Heart right ventricle (tissue), 16 donors: ENCODE measurements at regions not wholly inside any gene's neighbourhood (a gene's known extent, or its start where the extent isn't known, plus 50 kb on each side); places are given as distances from the start of the nearest gene placed in this dataset.

Experiments
- ATAC-seq, 8 donors: fragments of 200-7000 bp; cut with Tn5 transposase; one replicate each; pipeline ENCODE4 v1.9.1; 2020; ENCODE audit warnings: mild to moderate bottlenecking in 8 of 8, moderate library complexity in 8 of 8, moderate number of reproducible peaks in 1 of 8
- DNase-seq, 2 donors: peaks; one replicate each; pipeline ENCODE4 v3.0.0-alpha.2; 2020
- H3K27ac ChIP-seq, 10 donors: fragments of 200-600 bp; sonication (generic) in 2 of 10; one replicate each; pipeline versions ENCODE4 v1.5.0 to v1.8.0; 2020 to 2022; ENCODE audit warnings: mild to moderate bottlenecking in 3 of 10
- H3K27me3 ChIP-seq, 7 donors: fragments of 200-600 bp; one replicate each; pipeline ENCODE4 v1.8.0; 2021 to 2022; ENCODE audit warnings: mild to moderate bottlenecking in 2 of 7
- H3K36me3 ChIP-seq, 9 donors: fragments of 200-600 bp; sonication (generic) in 1 of 9; one replicate each; pipeline versions ENCODE4 v1.5.0 to v1.8.0; 2020 to 2022; ENCODE audit warnings: mild to moderate bottlenecking in 2 of 9
- H3K4me1 ChIP-seq, 9 donors: fragments of 200-600 bp; sonication (generic) in 1 of 9; one replicate each; pipeline versions ENCODE4 v1.5.0 to v1.8.0; 2020 to 2022; ENCODE audit warnings: mild to moderate bottlenecking in 4 of 9
- H3K4me3 ChIP-seq, 10 donors: fragments of 200-600 bp; sonication (generic) in 2 of 10; one replicate each; pipeline versions ENCODE4 v1.5.0 to v1.8.0; 2020 to 2022; ENCODE audit warnings: mild to moderate bottlenecking in 7 of 10, moderate library complexity in 2 of 10
- H3K9me3 ChIP-seq, 11 donors: fragments of 200-600 bp in 10 of 11; sonication (generic) in 2 of 11; one replicate each; pipeline versions ENCODE4 v1.5.0 to v1.8.0; 2013 to 2022; ENCODE audit warnings: mild to moderate bottlenecking in 2 of 11, control low read depth in 1 of 11, moderate library complexity in 1 of 11
- WGBS, 2 donors: extraction: QIAGEN DNeasy Blood & Tissue Kit; methylation state at CpG; one replicate each; pipeline ENCODE4 v1.1.7; 2013; ENCODE audit warnings: inconsistent platforms in 1 of 2; 5-methylcytosine and 5-hydroxymethylcytosine counted together
- intact Hi-C, 10 donors: fragments of 100-400 bp; cut with DNase I; formaldehyde crosslinking; loops; one replicate each; pipeline versions ENCODE4 v1.11.1 to v1.14.2; 2022
- TF ChIP-seq, protein P1 (sequence below), 9 donors: fragments of 200-600 bp; sonication (generic) in 2 of 9; IDR thresholded peaks; one replicate each; pipeline versions ENCODE4 v1.5.0 to v1.8.0; 2021 to 2022; ENCODE audit warnings: antibody characterized with exemption in 9 of 9, mild to moderate bottlenecking in 5 of 9, moderate library complexity in 1 of 9
- donor health status: Arrhythmogenic right ventricular cardiomyopathy.
- donor health status: ischemic (EF 13 %, LVEDD 7.1; RV severe dilation, severe dysfunction).
- donor health status: healthy with polysubstance abuse.
- donor health status: DM: no; HTN: yes; CAD: no.
- donor health status: DM: no; HTN: no; CAD: no.
- donor health status: ischemic (EF 25% LVEDD 6.9; RV normal size, moderate dysfunction).
- donor health status: ischemic (EF 25% LVEDD 5.7; RV mildly dilated, moderate dysfunction).
- donor health status: healthy.
- donor health status: DM: yes; HTN: yes; CAD: no.
- donor health status: Ischemic cardiomyopathy.
- donor health status: ischemic (EF 35%, LVEDD 5.7; RV mildly dilated, moderate dysfunction).
- donor health status: nonischemic (EF 11% LVEDD 7.7; RV severe dilation, severe dysfunction).
- donor health status: DM: yes; HTN: yes; CAD: no.
- donor health status: PGD.
- donor health status: ischemic (EF 29% LVEDD 5.4; RV normal size, mild dysfunction).
- donor health status: nonischemic (EF 23%, LVEDD 6.1; RV moderate dilation, normal function).

GRCh38 chrY:19146296-19146695 is 372.8 kb upstream of the HSFY2 start:
- intact Hi-C loops: no loop called here
- ATAC-seq: no peak
- Histone ChIP-seq H3K9me3 (no peaks in the 10 kb centered on the region), H3K36me3 (no peaks in the 10 kb centered on the region), H3K4me1 (no peaks in the 10 kb centered on the region), H3K27ac (no peak overlapping the region), H3K27me3 (no peaks in the 10 kb centered on the region), H3K4me3 (no peak overlapping the region)
- DNase-seq: no peak
- 0% methylated on average over 1 of the region's 1 CpG for WGBS, 2 donors
- TF ChIP-seq, protein P1, sequence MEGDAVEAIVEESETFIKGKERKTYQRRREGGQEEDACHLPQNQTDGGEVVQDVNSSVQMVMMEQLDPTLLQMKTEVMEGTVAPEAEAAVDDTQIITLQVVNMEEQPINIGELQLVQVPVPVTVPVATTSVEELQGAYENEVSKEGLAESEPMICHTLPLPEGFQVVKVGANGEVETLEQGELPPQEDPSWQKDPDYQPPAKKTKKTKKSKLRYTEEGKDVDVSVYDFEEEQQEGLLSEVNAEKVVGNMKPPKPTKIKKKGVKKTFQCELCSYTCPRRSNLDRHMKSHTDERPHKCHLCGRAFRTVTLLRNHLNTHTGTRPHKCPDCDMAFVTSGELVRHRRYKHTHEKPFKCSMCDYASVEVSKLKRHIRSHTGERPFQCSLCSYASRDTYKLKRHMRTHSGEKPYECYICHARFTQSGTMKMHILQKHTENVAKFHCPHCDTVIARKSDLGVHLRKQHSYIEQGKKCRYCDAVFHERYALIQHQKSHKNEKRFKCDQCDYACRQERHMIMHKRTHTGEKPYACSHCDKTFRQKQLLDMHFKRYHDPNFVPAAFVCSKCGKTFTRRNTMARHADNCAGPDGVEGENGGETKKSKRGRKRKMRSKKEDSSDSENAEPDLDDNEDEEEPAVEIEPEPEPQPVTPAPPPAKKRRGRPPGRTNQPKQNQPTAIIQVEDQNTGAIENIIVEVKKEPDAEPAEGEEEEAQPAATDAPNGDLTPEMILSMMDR (IDR thresholded peaks at IDR 0.05): no peak

GRCh38 chrY:19142093-19142492 is 368.6 kb upstream of the HSFY2 start:
- Histone ChIP-seq H3K27ac (no peak overlapping the region), H3K9me3 (no peaks in the 10 kb centered on the region), H3K27me3 (no peaks in the 10 kb centered on the region), H3K36me3 (no peaks in the 10 kb centered on the region), H3K4me1 (no peaks in the 10 kb centered on the region), H3K4me3 (no peak overlapping the region)
- TF ChIP-seq, protein P1 (IDR thresholded peaks at IDR 0.05): no peak
- WGBS, 2 donors: 28 to 42% methylated on average over 4 of the region's 4 CpGs
- no peak for ATAC-seq
- no peak for DNase-seq
- intact Hi-C loops: no loop called here

DNA sequence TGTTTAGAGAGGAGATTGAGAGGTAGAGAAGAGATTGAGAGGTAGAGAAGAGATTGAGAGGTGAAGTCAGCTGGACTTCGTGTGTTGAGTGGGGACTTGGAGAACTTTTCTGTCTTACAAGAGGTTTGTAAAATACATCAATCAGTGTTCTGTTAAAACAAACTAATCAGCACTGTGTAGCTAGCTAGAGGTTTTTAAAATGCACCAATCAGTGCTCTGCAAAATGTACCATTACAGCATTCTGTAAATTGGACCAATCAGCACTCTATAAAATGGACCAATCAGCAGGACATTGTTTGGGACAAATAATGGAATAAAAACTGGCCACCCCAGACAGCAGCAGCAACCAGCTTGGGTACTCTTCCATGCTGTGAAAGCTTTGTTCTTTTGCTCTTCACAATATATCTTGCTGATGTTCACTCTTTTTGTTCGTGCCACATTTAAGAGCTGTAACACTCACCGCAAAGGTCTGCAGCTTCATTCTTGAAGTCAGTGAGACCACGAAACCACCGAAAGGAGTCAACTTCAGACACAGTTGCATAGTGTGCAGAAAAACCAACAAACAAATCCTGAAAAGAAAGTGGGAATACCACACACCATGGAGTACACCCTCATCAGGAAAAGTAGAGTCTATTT is 366.9 kb upstream of the HSFY2 start:
- Histone ChIP-seq H3K36me3 (no peaks in the 10 kb centered on the region), H3K4me1 (no peaks in the 10 kb centered on the region), H3K27me3 (no peaks in the 10 kb centered on the region), H3K9me3 (no peaks in the 10 kb centered on the region), H3K27ac (no peak overlapping the region), H3K4me3 (no peak overlapping the region)
- no peak for ATAC-seq
- no peak for DNase-seq
- TF ChIP-seq, protein P1 (IDR thresholded peaks at IDR 0.05): no peak
- intact Hi-C loops: no loop called here
- WGBS, 2 donors: 72 to 81% methylated on average over 5 of the region's 5 CpGs

GRCh38 chrY:19134426-19134825 is 360.9 kb upstream of the HSFY2 start:
- DNase-seq (no peak), ATAC-seq (no peak)
- WGBS, 2 donors: 82 to 87% methylated on average over 2 of the region's 2 CpGs
- H3K27ac ChIP-seq: no peak overlapping the region
- H3K4me3 ChIP-seq: no peak overlapping the region
- H3K36me3 ChIP-seq: no peaks in the 10 kb centered on the region
- no peaks in the 10 kb centered on the region for H3K4me1 ChIP-seq
- no peaks in the 10 kb centered on the region for H3K27me3 ChIP-seq
- H3K9me3 ChIP-seq: no peaks in the 10 kb centered on the region
- TF ChIP-seq, protein P1 (IDR thresholded peaks at IDR 0.05): no peak
- intact Hi-C loops: no loop called here
